OCI-LY1 (cell line): ENCODE measurements at regions not wholly inside any gene's neighbourhood (a gene's known extent, or its start where the extent isn't known, plus 50 kb on each side); places are given as distances from the start of the nearest gene placed in this dataset.

Experiments
- CTCF ChIP-seq: fragments of 200-600 bp; sonication (generic), shearing (Covaris generic); IDR thresholded peaks from 2 replicates; pipeline ENCODE4 v1.5.1; 2017; ENCODE audit warnings: mild to moderate bottlenecking, antibody characterized with exemption, low read length, moderate library complexity, mixed read lengths
- EZH2 ChIP-seq: fragments of 200-600 bp; sonication (generic), shearing (Covaris generic); IDR thresholded peaks from 2 replicates; pipeline ENCODE4 v1.8.0; 2017; ENCODE audit warnings: borderline replicate concordance, mixed run types, mild to moderate bottlenecking, antibody characterized with exemption, low read length, moderate library complexity, mixed read lengths

- no peak for TF ChIP-seq CTCF
- TF ChIP-seq EZH2 = no peak
Observed at GRCh38 chr13:70809588-70809987, 701.3 kb upstream of the KLHL1 start.
